Activated naive CD4-positive, alpha-beta T cell treated with anti-CD3 and anti-CD28 coated beads, Interleukin-2, amount 50 U/mL, for 16 hours (primary cell): ENCODE measurements at regions not wholly inside any gene's neighbourhood (a gene's known extent, or its start where the extent isn't known, plus 50 kb on each side); places are given as distances from the start of the nearest gene placed in this dataset.

ENCODE experiments used
- DNase-seq: peaks from one replicate; pipeline ENCODE4 v3.0.0-alpha.2; 2020

DNA sequence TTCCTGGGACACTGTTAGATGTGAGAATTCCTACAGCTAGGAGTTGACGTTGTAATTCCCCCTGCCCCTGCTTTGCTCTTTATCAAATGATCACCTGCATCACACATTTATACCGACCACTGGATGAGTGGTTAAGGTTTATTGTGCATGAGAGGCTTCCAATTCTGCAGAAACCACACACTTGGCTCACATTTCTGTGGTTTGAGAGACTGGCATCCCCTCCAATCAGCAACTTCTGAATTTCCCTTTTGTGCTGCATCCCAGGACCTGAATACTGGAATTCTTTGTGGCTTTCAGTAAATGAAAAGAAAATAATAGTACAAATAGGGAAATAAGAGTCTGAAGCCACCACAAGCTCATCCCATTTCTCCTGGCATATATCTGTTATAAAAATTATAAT, 628.7 kb upstream of the PIK3C3 start:
- no peak for DNase-seq

DNA sequence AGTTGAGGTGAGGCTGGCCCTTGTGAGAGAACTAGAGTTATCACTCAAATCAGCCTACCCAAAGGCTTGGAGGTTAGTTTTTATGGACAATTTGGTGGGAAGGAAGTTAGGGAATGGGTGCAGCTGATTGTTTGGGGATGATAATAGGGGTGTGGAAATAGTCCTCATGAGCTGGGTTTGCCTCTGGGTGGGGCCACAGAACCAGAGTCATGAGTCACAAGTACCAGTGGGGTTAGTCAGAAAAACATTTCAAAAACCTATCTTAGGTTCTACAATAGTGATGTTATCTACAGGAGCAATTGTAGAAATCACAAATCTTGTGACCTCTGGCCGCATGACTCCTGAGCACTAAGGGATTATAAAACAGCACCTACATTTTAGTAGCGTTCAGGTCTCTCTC, 630.1 kb upstream of the PIK3C3 start:
- DNase-seq, result no peak

- no peak for DNase-seq
These were observed 630.8 kb upstream of the PIK3C3 start for GRCh38 chr18:41324020-41324791.

GRCh38 chr18:41323044-41323443, 632.0 kb upstream of the PIK3C3 start:
- no peak for DNase-seq

DNA sequence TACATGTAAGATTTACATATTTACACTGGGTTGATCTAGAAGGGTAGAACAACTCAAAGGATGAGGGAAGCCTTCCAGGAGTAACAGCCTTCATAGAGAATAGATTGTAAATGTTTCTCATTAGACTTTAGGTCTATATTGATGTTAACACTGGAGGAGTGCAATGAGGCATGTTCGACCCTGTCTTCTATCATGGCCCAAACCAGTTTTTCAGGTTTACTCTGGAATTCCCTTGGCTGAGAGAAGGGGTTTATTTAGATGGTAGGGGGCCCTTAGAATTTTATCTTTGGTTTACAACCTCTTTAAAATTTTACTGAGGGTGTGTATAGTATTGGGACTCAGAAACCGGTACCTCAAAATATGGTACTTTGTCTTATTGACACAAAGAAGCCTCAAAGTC, 634.9 kb upstream of the PIK3C3 start:
- no peak for DNase-seq

GRCh38 chr18:41315134-41315533, 639.9 kb upstream of the PIK3C3 start:
- DNase-seq, result no peak

GRCh38 chr18:41311571-41312547, 643.2 kb upstream of the PIK3C3 start:
- DNase-seq, result no peak

- DNase-seq, result no peak
These were observed 657.3 kb upstream of the PIK3C3 start for GRCh38 chr18:41297740-41298139.

DNA sequence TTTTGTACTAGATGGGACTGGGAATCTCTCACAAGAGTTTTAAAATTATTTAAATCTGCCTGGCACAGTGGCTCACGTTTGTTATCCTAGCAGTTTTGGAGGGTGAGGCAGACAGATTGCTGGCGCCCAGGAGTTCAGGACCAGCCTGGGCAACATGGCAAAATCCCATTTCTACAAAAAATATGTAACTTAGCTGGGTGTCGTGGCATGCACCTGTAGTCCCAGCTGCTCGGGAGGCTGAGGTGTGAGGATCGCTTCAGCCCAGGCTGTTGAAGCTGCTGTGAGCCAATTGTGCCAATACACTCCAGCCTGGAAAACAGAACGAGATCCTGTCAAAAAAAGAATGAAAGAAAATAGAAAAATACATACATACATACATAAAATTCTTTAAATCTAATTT, 685.7 kb upstream of the PIK3C3 start:
- DNase-seq, result no peak

DNA sequence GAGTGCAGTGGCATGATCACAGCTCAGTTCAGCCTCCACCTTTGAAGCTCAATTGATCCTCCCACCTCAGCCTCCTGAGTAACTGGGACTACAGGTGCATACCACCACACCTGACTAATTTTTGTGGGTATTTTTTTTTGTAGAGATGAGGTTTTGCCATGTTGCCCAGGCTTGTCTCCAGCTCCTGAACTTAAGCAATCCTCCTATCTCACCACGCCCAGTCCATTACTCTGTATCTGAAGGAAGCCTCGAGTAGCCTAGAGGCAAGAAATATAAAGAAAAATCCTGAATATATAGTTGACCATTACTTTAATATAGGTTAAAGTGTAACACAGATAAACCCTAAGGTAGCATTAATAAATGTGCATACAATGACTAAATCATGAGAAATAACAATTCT, 686.8 kb upstream of the PIK3C3 start:
- DNase-seq, result no peak

DNA sequence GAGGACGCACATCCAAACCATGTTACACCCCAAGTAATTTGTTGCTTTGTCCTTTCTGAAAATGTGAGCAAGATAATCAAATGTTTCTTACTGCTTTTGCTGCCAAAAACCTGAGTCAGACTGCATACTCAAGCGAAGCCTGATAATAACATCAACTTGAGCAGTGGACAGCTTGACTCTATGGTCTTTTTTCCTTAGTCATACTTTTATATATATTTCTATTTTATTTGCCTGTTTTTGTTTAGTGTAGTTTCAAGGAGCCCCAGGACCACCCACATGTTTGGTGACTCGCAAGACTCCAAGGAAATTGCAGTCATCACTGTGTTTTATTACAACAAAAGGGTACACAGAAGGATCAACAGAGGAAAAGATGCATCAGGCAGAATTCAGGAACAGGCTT, 688.4 kb upstream of the PIK3C3 start:
- no peak for DNase-seq

DNA sequence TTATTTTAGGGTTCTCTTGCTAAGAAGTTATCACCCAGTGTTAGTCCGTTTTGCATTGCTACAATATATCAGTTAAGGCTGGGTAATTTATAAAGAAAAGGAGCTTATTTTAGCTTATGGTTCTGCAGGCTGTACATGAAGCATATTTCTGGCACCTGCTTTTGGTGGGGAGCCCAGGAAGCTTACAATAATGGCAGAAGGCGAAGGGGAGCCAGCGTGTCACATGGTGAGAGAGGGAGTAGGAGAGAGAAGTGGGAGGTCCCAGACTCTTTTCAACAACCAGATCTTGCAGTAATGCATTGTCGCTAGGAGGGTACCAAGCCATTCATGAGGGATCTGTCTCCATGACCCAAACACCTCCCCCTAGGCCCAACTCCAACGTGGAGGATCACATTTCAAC, 688.8 kb upstream of the PIK3C3 start:
- DNase-seq, result no peak

- DNase-seq, result no peak
These were observed 690.0 kb upstream of the PIK3C3 start for GRCh38 chr18:41265047-41265446.

GRCh38 chr18:41263956-41264355, 691.1 kb upstream of the PIK3C3 start:
- no peak for DNase-seq

GRCh38 chr18:41262688-41263087, 692.3 kb upstream of the PIK3C3 start:
- DNase-seq, result no peak

DNA sequence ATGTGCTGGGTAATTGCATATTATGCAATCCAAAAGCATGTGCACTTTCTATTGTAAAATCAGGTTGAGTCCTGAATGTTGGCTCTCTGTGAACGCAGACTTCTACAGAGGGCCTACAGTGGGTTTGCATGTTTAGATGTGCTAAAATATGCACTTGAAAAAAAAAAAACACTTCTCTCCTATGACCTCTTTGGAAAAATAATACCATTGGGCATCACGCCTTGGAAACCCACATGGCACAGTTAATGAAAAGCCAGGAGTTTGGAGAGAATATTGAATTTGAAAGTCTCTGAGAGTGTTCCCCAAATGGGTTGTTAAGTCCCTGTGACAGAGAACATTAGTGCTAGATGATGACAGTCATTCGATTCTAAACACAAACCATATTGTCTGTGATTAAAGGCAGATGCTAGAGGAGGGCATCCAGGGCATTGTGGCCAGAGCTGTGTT, 710.4 kb upstream of the PIK3C3 start:
- DNase-seq, result no peak

- no peak for DNase-seq
These were observed 717.7 kb upstream of the PIK3C3 start for GRCh38 chr18:41237317-41237716.

GRCh38 chr18:41231681-41232080, 723.4 kb upstream of the PIK3C3 start:
- no peak for DNase-seq

DNA sequence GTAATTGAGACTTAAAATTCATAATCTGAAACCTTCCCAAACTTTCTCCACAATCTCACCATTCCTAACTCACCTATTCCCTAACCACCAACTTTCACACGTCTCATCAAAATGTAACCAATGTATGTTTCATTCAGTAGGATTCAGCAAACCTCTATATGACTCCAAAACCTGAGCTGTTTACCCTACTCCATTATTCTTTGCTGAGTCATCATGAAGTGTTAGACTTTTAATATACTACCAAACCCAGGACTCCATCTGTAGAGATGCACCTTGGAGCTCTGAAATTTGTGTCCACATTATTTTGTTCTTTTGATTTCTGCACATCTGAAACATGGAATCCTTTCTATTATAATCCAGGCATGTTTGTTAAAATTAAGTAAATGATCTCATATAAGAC, 727.0 kb upstream of the PIK3C3 start:
- DNase-seq, result no peak

DNA sequence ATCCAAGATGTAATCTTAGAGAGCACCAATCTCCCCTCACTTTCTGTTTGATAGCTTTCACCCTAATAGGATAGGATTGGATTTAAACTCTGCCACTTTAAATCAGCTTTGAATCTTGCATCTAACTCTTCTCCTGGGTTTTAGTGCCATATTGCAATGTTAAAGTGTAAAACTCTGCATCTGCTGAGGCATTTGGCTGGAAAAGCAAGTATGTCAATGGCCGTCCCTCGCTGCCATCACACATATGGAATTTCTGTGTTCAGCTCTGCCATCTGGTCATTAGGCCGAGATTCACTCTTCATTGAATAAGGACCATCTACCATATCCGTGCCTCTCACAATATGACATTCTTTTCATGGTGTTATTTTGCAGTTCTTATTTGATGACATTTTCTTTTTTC, 728.1 kb upstream of the PIK3C3 start:
- DNase-seq, result no peak

- DNase-seq, result no peak
These were observed 728.8 kb upstream of the PIK3C3 start for GRCh38 chr18:41226186-41226585.

- no peak for DNase-seq
These were observed 738.6 kb upstream of the PIK3C3 start for GRCh38 chr18:41216341-41217003.

GRCh38 chr18:41207706-41208105, 747.3 kb upstream of the PIK3C3 start:
- DNase-seq, result no peak
